Chondrocyte (in vitro differentiated cells): ENCODE measurements at regions not wholly inside any gene's neighbourhood (a gene's known extent, or its start where the extent isn't known, plus 50 kb on each side); places are given as distances from the start of the nearest gene placed in this dataset.

Experiments
- DNase-seq: peaks from one replicate; pipeline ENCODE4 v3.0.0; 2021; ENCODE audit warnings: mixed read lengths, low spot score
- H3K27ac Mint-ChIP-seq: one replicate; pipeline ENCODE4 v1.8.0; 2021; ENCODE audit warnings: mild to moderate bottlenecking, moderate library complexity, mixed read lengths; ENCODE audit not compliant: unreplicated experiment
- H3K27me3 Mint-ChIP-seq: 2 replicates; pipeline ENCODE4 v1.8.0; 2021; ENCODE audit warnings: low read depth, mixed read lengths
- H3K36me3 Mint-ChIP-seq: 2 replicates; pipeline ENCODE4 v1.8.0; 2021; ENCODE audit warnings: low read depth, mixed read lengths
- H3K4me1 Mint-ChIP-seq: 2 replicates; pipeline ENCODE4 v1.8.0; 2021; ENCODE audit warnings: low read depth, mild to moderate bottlenecking, mixed read lengths
- H3K4me3 Mint-ChIP-seq: one replicate; pipeline ENCODE4 v1.8.0; 2021; ENCODE audit warnings: mild to moderate bottlenecking, moderate library complexity, mixed read lengths; ENCODE audit not compliant: unreplicated experiment
- H3K9me3 Mint-ChIP-seq: 2 replicates; pipeline ENCODE4 v1.8.0; 2021; ENCODE audit warnings: low read depth, mixed read lengths
- TF ChIP-seq, protein P1 (sequence below): fragments of 200-600 bp; sonication (generic); IDR thresholded peaks from 2 replicates; pipeline ENCODE4 v1.5.0; 2021; ENCODE audit warnings: antibody characterized with exemption, mild to moderate bottlenecking, moderate library complexity

DNA sequence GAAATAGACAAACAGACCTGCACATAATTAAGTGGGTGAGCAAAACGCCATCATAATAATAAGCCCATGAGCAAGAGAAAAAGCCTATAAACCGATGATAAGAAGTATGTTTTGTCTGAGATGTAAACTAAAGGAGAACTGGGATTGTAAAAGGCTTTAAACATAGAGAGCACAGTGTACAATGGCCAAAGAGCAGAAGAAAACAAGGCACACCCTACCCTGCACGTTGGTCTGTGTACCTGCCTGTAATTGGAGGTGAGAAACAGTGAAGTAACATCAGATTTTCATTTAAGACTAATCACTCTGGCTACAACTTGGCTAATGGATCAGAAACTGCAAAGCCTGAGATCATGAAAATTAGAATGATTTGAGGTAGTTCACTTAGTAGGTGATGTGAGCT lies 1094.7 kb upstream of the GYPC start:
- no peaks in the 10 kb centered on the region for H3K4me1 Mint-ChIP-seq
- H3K36me3 Mint-ChIP-seq = no peaks in the 10 kb centered on the region
- no peaks in the 10 kb centered on the region for H3K27me3 Mint-ChIP-seq
- no peak overlapping the region for H3K4me3 Mint-ChIP-seq
- H3K9me3 Mint-ChIP-seq = peaks cover 10% of the 10 kb centered on the region
- no peak for DNase-seq
- TF ChIP-seq, protein P1, sequence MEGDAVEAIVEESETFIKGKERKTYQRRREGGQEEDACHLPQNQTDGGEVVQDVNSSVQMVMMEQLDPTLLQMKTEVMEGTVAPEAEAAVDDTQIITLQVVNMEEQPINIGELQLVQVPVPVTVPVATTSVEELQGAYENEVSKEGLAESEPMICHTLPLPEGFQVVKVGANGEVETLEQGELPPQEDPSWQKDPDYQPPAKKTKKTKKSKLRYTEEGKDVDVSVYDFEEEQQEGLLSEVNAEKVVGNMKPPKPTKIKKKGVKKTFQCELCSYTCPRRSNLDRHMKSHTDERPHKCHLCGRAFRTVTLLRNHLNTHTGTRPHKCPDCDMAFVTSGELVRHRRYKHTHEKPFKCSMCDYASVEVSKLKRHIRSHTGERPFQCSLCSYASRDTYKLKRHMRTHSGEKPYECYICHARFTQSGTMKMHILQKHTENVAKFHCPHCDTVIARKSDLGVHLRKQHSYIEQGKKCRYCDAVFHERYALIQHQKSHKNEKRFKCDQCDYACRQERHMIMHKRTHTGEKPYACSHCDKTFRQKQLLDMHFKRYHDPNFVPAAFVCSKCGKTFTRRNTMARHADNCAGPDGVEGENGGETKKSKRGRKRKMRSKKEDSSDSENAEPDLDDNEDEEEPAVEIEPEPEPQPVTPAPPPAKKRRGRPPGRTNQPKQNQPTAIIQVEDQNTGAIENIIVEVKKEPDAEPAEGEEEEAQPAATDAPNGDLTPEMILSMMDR = no peak
- H3K27ac Mint-ChIP-seq = no peak overlapping the region

DNA sequence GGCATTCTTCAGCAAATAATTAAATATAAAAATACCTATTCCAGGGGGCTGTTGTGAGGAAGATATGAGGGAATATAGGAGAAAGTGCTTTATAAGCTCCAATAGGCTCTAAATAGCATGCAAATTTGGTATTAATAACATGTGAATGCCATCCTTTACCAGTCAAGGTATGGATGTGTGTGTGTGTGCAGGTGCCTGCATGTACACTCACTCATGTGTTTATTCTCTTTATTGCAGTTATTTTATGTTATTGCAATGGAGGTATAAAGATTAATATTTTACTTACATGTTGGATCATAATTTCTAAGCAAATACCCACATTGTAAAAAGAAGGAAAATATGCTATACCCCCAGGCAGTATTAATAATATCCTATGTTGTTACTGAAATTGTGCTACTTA lies 1093.0 kb upstream of the GYPC start:
- Mint-ChIP-seq H3K4me1 (no peaks in the 10 kb centered on the region), H3K36me3 (no peaks in the 10 kb centered on the region), H3K4me3 (no peak overlapping the region), H3K27ac (no peak overlapping the region), H3K9me3 (peaks cover 10% of the 10 kb centered on the region), H3K27me3 (no peaks in the 10 kb centered on the region)
- TF ChIP-seq, protein P1 = no peak
- DNase-seq = no peak

DNA sequence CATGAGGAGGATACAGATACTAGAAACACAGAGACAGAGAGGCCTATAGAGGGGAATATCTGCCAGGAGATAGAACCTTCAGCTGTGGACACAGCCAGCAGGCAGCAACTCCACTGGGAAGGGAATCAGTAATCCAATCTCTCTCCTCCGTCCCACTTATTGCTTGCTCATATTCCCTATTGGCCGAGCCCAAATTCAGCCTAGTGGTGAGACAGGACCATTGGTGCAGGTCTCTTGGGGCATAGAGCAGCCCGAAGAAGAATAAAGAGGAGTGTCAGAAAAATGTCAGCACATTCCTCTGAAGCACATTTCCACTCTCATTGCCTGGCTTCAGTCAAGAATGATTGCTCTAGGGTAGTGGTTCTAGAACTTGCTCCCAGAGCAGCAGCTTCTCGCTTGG lies 1091.5 kb upstream of the GYPC start:
- no peaks in the 10 kb centered on the region for H3K4me1 Mint-ChIP-seq

DNA sequence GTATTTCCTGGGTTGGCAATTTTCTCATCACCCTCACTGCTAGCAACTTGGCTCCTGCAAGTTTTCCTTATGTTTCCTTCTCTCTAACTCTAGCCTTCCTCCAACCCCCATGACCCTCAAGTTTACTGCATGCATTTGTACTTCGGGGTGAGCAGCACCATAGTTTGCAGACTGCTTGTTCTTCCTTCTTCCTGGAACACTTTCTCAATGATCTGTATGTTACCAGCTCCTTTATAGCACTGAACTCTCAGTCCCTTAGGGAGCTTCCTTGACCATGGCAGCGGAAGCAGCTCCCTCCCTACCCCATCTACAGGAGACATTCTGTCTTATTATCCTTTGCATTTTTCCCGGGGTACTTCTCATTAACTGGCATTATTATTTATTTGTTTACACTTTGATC lies 1089.5 kb upstream of the GYPC start:
- H3K4me3 Mint-ChIP-seq = no peak overlapping the region
- no peaks in the 10 kb centered on the region for H3K27me3 Mint-ChIP-seq
- no peaks in the 10 kb centered on the region for H3K36me3 Mint-ChIP-seq
- H3K27ac Mint-ChIP-seq = no peak overlapping the region
- H3K4me1 Mint-ChIP-seq = no peaks in the 10 kb centered on the region
- DNase-seq = no peak
- TF ChIP-seq, protein P1 = no peak
- H3K9me3 Mint-ChIP-seq = peaks cover 13% of the 10 kb centered on the region

More for the DNA sequence above, 1091.5 kb upstream of the GYPC start:
- Mint-ChIP-seq H3K36me3 (no peaks in the 10 kb centered on the region), H3K27me3 (no peaks in the 10 kb centered on the region), H3K9me3 (peaks cover 12% of the 10 kb centered on the region), H3K4me3 (no peak overlapping the region), H3K27ac (no peak overlapping the region)
- TF ChIP-seq, protein P1 = no peak
- no peak for DNase-seq

DNA sequence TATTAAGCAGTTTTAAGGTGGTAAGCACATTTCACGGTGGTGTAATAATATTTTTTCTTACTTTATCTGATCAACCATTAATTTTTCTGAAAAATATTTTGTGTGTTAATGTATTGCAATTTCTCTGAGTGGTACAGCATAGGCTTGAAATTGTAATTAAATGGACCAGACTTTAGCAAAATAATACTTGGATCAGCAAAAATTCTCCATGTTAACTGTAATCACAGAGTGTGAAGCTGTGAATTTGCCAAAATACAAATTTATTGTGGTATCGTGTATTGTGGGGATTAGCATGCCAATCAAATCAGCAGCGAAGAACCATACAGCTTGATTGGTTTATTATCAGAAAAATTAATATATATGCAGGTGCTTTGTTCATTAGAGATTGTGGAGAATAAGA lies 1088.9 kb upstream of the GYPC start:
- H3K36me3 Mint-ChIP-seq = no peaks in the 10 kb centered on the region
- H3K4me1 Mint-ChIP-seq = no peaks in the 10 kb centered on the region

More for the DNA sequence above, 1088.9 kb upstream of the GYPC start:
- TF ChIP-seq, protein P1 = no peak
- Mint-ChIP-seq H3K27me3 (no peaks in the 10 kb centered on the region), H3K9me3 (peaks cover 8% of the 10 kb centered on the region), H3K27ac (no peak overlapping the region), H3K4me3 (no peak overlapping the region)
- DNase-seq = no peak
